Astrocyte of the spinal cord (primary cell): ENCODE measurements at regions not wholly inside any gene's neighbourhood (a gene's known extent, or its start where the extent isn't known, plus 50 kb on each side); places are given as distances from the start of the nearest gene placed in this dataset.

Experiments used
- DNase-seq: peaks from one replicate; pipeline ENCODE4 v3.0.0; 2011; ENCODE audit warnings: low read depth, low spot score
- H3K4me3 ChIP-seq: 2 replicates; pipeline ENCODE4 v1.5.1; 2011; ENCODE audit warnings: low read depth, mild to moderate bottlenecking, low read length, moderate library complexity
- in situ Hi-C: cut with HindIII; loops from 2 replicates; pipeline ENCODE4 v1.10.0; 2017; ENCODE audit warnings: low sequenced_read_pairs
- TF ChIP-seq, protein P1 (sequence below): IDR thresholded peaks from 2 replicates; pipeline ENCODE4 v1.5.1; 2012; ENCODE audit warnings: low read depth, mild to moderate bottlenecking, low read length, inconsistent platforms

DNA sequence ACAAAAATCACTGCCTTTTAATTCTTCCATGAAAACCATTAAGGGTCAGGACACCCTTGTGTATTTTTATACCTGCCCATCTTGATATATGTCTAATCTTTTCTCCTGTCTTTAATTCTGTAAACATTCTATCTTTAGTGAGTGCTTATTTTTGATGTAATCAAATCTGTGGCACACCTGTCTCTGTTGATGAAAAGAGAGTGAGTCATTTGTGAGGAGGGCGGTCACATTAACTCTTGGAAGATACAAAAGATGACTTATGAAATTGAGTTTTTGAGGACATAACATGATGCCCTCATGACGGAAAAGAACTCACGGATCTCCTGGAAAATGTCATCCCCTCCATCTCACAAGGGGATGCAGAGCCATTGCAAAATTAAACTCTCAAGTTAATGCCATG lies 206.5 kb upstream of the PGR start:
- TF ChIP-seq, protein P1, sequence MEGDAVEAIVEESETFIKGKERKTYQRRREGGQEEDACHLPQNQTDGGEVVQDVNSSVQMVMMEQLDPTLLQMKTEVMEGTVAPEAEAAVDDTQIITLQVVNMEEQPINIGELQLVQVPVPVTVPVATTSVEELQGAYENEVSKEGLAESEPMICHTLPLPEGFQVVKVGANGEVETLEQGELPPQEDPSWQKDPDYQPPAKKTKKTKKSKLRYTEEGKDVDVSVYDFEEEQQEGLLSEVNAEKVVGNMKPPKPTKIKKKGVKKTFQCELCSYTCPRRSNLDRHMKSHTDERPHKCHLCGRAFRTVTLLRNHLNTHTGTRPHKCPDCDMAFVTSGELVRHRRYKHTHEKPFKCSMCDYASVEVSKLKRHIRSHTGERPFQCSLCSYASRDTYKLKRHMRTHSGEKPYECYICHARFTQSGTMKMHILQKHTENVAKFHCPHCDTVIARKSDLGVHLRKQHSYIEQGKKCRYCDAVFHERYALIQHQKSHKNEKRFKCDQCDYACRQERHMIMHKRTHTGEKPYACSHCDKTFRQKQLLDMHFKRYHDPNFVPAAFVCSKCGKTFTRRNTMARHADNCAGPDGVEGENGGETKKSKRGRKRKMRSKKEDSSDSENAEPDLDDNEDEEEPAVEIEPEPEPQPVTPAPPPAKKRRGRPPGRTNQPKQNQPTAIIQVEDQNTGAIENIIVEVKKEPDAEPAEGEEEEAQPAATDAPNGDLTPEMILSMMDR, result no peak
- no peak for DNase-seq
- H3K4me3 ChIP-seq, result no peak overlapping the region
- in situ Hi-C loops, result no loop called here

DNA sequence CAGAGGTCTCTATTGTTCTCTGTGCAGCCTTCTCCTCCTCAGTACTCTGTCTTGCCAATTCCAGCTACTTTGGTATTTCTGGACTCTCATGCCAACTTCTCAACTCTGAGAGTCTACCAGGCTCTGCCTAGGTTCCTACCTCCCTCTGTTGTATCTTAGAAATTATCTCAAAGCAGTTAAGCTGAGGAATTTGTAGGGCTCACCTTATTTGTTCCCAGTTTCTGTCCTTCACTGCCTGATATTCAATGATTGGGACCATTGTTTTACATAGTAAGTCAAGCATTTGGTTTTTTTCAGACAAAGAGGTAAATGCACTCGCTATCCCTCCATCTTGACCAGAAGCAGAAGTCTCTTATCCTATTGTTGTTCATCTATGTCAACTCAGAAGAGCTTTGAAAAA lies 205.0 kb upstream of the PGR start:
- H3K4me3 ChIP-seq, result no peak overlapping the region
- in situ Hi-C loops, result no loop called here
- TF ChIP-seq, protein P1, result no peak
- DNase-seq, result no peak

DNA sequence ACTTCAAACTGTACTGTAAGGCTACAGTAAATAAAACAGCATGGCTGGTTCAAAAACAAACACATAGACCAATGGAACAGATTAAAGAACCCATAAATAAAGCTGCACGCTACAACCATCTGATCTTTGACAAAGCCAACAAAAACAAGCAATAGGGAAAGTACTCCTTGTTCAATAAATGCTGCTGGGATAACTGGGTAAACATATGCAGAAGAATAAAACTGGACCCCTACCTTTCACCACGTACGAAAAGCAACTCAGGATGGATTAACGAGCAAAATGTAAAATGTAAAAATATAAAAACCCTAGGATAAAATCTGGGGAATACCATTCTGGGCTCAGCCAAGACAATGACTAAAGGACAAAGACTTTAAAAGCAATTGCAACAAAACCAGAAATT lies 201.8 kb upstream of the PGR start:
- no peak for DNase-seq
- in situ Hi-C loops, result no loop called here
- no peak overlapping the region for H3K4me3 ChIP-seq
- TF ChIP-seq, protein P1, result no peak

DNA sequence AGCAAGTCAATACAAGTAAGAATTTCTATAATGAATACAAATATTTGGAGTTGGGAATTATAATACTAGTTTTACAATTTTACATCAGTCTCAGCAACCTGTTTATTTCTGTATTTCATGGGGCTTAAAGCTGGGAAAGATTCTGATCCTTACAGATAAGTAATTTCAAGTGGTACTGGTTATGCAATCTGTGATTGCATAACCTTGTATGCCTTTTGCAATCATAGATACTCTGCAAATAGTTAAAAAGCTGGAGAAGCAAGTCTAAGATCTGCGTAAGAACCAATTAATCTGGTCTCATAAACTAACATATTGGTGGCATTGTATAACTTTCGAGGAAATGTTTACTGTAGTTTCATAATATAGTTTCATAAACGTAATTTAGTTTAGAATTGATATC lies 198.3 kb upstream of the PGR start:
- in situ Hi-C loops, result no loop called here
- TF ChIP-seq, protein P1, result no peak
- no peak overlapping the region for H3K4me3 ChIP-seq
- no peak for DNase-seq

DNA sequence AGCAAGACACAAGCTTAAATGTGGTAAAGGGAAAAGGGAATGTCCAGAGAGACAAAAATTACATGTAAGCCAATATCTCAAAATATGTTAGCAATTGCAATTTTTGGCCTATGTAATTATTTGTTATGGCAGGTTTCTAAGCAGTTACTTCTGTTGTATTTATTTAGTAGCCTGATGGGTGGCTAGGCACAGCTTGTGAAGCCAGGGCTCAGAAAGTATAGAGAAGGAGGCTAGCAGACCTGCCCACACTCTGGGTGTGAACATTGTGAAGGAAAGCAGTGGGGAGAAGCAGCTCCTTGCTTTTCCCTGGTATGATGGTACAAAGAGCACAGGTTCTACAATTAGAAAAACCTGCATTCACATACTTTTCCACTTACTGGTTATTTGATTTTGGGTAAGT lies 196.5 kb upstream of the PGR start:
- in situ Hi-C loops, result no loop called here
- DNase-seq, result no peak
- H3K4me3 ChIP-seq, result no peak overlapping the region
- TF ChIP-seq, protein P1, result no peak

DNA sequence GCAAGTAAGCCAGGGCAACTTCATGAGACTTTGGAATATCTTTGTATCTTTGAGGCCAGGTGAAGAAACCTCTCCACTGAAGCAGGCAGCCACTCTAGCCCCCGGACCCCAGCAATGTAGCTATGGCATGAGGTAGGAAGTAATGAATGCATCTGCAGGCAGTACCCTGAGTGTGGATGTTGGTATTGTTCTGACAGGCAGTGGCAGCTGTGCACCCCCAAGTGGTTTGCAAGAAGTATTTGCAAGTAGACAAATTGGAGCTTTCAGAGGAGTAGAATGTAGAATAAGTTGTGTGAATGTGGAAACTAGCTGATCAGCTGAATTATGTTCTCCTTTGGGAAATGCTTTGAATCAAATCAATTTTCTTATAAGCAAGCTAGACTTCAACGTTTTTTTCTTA lies 194.4 kb upstream of the PGR start:
- H3K4me3 ChIP-seq, result no peak overlapping the region
- TF ChIP-seq, protein P1, result no peak
- in situ Hi-C loops, result no loop called here
- no peak for DNase-seq

DNA sequence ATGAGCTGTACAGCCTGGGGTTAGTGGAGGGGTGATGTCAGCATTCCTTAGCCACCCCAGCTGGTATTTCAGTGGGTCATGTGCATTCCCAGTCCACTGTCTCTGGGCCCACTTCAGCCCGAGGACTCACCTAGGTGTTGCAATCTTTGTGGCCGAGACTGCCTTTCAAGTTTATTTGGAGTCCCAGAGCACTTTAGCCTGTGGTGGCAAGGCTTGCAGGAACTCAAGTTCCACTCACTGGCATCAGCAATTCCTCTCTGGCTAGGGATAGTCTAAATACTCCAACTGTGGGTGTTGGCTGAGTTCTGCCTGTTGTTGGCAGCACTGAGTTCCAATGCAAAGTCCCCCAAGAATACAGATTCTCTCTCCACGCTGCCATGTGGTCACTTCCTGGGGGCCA lies 191.6 kb upstream of the PGR start:
- TF ChIP-seq, protein P1, result no peak
- no peak overlapping the region for H3K4me3 ChIP-seq
- in situ Hi-C loops, result no loop called here
- DNase-seq, result no peak
